Loucy (cell line): ENCODE measurements at regions not wholly inside any gene's neighbourhood (a gene's known extent, or its start where the extent isn't known, plus 50 kb on each side); places are given as distances from the start of the nearest gene placed in this dataset.

ENCODE experiments used
- CTCF ChIP-seq: fragments of 200-600 bp; sonication (generic); conservative IDR thresholded peaks from 2 replicates; pipeline ENCODE4 v1.5.1; 2014; ENCODE audit warnings: mild to moderate bottlenecking, antibody characterized with exemption, low read length
- EZH2phosphoT487 ChIP-seq: fragments of 200-600 bp; IDR thresholded peaks from 2 replicates; pipeline ENCODE4 v1.6.1; 2018; ENCODE audit warnings: antibody characterized with exemption, mild to moderate bottlenecking, moderate library complexity, borderline replicate concordance

- TF ChIP-seq CTCF (no peak), EZH2phosphoT487 (no peak)
Measured at GRCh38 chr6:4450237-4450636, 314.9 kb upstream of the ECI2 start.
